ENCODE measurements at regions not wholly inside any gene's neighbourhood (a gene's known extent, or its start where the extent isn't known, plus 50 kb on each side); places are given as distances from the start of the nearest gene placed in this dataset.
"Not testable (repeated sequence)": the region's sequence is repeated elsewhere in the genome, so short reads cannot be mapped to it uniquely, and the experiment has no call there.

- no peaks in the 10 kb centered on the region for H3K9me3 ChIP-seq (ENCODE audit: control insufficient read depth, low read length)
Measured at GRCh38 chr4:138338840-138339239, 96.7 kb upstream of the SLC7A11 start.

GRCh38 chr4:138338222-138338621, 96.1 kb upstream of the SLC7A11 start:
- H3K36me3 ChIP-seq (ENCODE audit: control insufficient read depth, insufficient read depth, low read length); H3K27me3 ChIP-seq (ENCODE audit: control insufficient read depth, insufficient read depth, low read length); H3K4me3 ChIP-seq (ENCODE audit: low read length); H3K9ac ChIP-seq (ENCODE audit: low read length); H3K9me3 ChIP-seq (ENCODE audit: control insufficient read depth, low read length): not testable (repeated sequence)
- H3K4me1 ChIP-seq (ENCODE audit: control insufficient read depth, insufficient read depth, low read length) = peaks cover 15% of the 10 kb centered on the region

More at GRCh38 chr4:138338840-138339239, 96.7 kb upstream of the SLC7A11 start:
- H3K4me1 ChIP-seq (ENCODE audit: control insufficient read depth, insufficient read depth, low read length) = peaks cover 15% of the 10 kb centered on the region
- H3K36me3 ChIP-seq (ENCODE audit: control insufficient read depth, insufficient read depth, low read length) = no peaks in the 10 kb centered on the region
- H3K9ac ChIP-seq (ENCODE audit: low read length) = no peak overlapping the region
- H3K4me3 ChIP-seq (ENCODE audit: low read length) = no peak overlapping the region
- no peaks in the 10 kb centered on the region for H3K27me3 ChIP-seq (ENCODE audit: control insufficient read depth, insufficient read depth, low read length)

DNA sequence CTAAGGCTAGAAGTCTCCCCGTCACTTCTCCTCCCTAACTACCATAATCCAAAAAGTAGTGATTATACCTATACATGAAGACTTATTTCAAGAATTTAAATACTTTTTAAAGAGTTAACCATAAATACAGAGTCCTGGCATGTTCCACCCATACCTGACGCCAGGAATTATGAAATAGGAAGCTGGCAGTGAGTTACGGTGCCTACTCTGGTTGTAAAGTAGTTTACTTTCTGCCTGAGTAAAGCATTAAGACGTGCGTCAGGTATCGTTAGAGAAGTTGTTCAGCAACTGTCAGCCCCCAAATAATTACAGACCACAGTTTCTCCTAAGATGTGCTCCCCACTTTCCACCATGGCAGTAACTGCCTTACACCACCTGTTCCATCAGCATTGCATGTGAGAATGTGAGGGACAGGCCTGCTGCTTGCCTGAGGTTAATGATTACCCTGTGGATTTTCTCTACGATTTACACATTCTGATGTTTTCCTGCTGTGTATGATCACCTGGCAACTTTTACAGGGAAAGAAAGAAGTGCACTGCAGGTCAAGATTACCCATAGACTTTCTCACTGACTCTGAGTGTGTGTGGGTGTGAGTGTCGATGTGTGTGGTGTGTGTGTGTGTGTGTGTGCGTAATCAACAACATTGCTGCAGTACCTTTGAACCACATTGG, 92.3 kb upstream of the SLC7A11 start:
- no peak overlapping the region for H3K4me3 ChIP-seq (ENCODE audit: low read length)
- H3K27me3 ChIP-seq (ENCODE audit: control insufficient read depth, insufficient read depth, low read length) = no peaks in the 10 kb centered on the region
- peaks cover 15% of the 10 kb centered on the region for H3K4me1 ChIP-seq (ENCODE audit: control insufficient read depth, insufficient read depth, low read length)
- H3K9me3 ChIP-seq (ENCODE audit: control insufficient read depth, low read length) = no peaks in the 10 kb centered on the region
- no peaks in the 10 kb centered on the region for H3K36me3 ChIP-seq (ENCODE audit: control insufficient read depth, insufficient read depth, low read length)
- no peak overlapping the region for H3K9ac ChIP-seq (ENCODE audit: low read length)

DNA sequence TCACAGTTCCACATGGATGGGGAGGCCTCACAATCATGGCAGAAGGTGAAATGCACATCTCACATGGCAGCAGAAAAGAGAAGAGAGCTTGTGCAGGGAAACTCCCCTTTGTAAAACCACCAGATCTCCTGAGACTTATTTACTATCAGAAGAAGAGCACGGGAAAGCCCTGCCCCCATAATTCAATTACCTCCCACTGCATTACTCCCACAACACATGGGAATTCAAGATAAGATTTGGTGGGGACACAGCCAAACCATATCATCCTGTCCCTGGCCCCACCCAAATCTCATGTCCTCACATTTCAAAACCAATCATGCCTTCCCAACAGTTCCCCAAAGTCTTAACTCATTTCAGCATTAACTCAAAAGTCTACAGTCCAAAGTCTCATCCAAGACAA, 90.3 kb upstream of the SLC7A11 start:
- H3K27me3 ChIP-seq (ENCODE audit: control insufficient read depth, insufficient read depth, low read length); H3K4me3 ChIP-seq (ENCODE audit: low read length); H3K9me3 ChIP-seq (ENCODE audit: control insufficient read depth, low read length); H3K9ac ChIP-seq (ENCODE audit: low read length); H3K36me3 ChIP-seq (ENCODE audit: control insufficient read depth, insufficient read depth, low read length): not testable (repeated sequence)
- peaks cover 15% of the 10 kb centered on the region for H3K4me1 ChIP-seq (ENCODE audit: control insufficient read depth, insufficient read depth, low read length)

DNA sequence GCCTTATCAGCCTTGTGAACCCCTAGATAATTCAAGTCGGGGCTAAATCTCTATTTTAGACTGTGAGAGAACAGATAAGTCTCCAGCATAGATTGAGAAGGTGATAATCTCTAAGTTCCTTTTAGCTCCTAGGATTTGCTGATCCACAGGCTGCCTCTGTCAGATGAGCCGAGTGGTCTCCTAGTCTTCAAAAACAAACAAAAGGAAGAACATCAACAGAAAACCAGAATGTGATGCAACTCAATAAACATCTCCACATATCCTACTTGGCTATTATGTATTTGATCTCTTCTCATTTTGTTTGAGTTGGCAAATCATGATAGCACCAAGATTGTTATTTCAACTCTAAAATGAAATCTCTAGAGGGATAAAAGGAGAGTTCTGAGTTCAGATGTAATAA, 88.4 kb upstream of the SLC7A11 start:
- no peaks in the 10 kb centered on the region for H3K9me3 ChIP-seq (ENCODE audit: control insufficient read depth, low read length)
- no peaks in the 10 kb centered on the region for H3K36me3 ChIP-seq (ENCODE audit: control insufficient read depth, insufficient read depth, low read length)
- H3K27me3 ChIP-seq (ENCODE audit: control insufficient read depth, insufficient read depth, low read length) = no peaks in the 10 kb centered on the region
- H3K9ac ChIP-seq (ENCODE audit: low read length) = no peak overlapping the region
- no peak overlapping the region for H3K4me3 ChIP-seq (ENCODE audit: low read length)
- peaks cover 14% of the 10 kb centered on the region for H3K4me1 ChIP-seq (ENCODE audit: control insufficient read depth, insufficient read depth, low read length)

DNA sequence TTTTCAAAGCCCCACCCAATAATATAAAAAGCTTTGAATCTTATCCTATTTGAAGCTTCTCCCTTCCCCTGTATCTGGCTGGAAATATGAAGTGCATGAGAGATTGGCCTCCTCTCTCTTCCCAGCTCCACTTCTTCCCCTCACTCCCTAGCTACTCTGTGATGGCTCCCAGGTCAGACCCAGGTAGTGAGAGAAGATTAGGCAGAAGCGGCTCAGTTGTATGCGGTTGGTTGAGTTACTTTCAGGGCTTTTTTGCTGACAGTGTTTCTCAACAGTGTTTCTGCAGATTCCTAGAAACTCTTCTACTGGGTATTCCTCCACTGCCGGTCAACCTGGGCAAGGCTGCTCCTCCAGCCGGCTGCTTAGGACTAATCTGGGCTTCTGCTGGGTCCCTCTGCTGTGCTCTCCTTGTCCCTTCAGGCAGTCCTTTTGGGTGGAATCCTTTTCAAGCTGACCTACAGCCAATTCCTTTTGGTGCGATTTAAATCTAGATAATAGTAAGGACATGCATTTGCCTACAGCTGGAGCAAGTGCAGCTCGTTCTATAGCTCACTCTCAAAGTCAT, 87.4 kb upstream of the SLC7A11 start:
- Histone ChIP-seq H3K9me3 (ENCODE audit: control insufficient read depth, low read length) (no peaks in the 10 kb centered on the region), H3K27me3 (ENCODE audit: control insufficient read depth, insufficient read depth, low read length) (no peaks in the 10 kb centered on the region), H3K4me1 (ENCODE audit: control insufficient read depth, insufficient read depth, low read length) (peaks cover 5% of the 10 kb centered on the region), H3K4me3 (ENCODE audit: low read length) (no peak overlapping the region), H3K9ac (ENCODE audit: low read length) (no peak overlapping the region), H3K36me3 (ENCODE audit: control insufficient read depth, insufficient read depth, low read length) (no peaks in the 10 kb centered on the region)

- no peak overlapping the region for H3K4me3 ChIP-seq (ENCODE audit: low read length)
- H3K9me3 ChIP-seq (ENCODE audit: control insufficient read depth, low read length) = no peaks in the 10 kb centered on the region
- no peak overlapping the region for H3K9ac ChIP-seq (ENCODE audit: low read length)
- no peaks in the 10 kb centered on the region for H3K4me1 ChIP-seq (ENCODE audit: control insufficient read depth, insufficient read depth, low read length)
- no peaks in the 10 kb centered on the region for H3K36me3 ChIP-seq (ENCODE audit: control insufficient read depth, insufficient read depth, low read length)
- no peaks in the 10 kb centered on the region for H3K27me3 ChIP-seq (ENCODE audit: control insufficient read depth, insufficient read depth, low read length)
Measured at GRCh38 chr4:138327338-138327737, 85.2 kb upstream of the SLC7A11 start.

- H3K9me3 ChIP-seq (ENCODE audit: control insufficient read depth, low read length) = no peaks in the 10 kb centered on the region
- no peaks in the 10 kb centered on the region for H3K27me3 ChIP-seq (ENCODE audit: control insufficient read depth, insufficient read depth, low read length)
- H3K9ac ChIP-seq (ENCODE audit: low read length) = no peak overlapping the region
- H3K36me3 ChIP-seq (ENCODE audit: control insufficient read depth, insufficient read depth, low read length) = no peaks in the 10 kb centered on the region
- no peak overlapping the region for H3K4me3 ChIP-seq (ENCODE audit: low read length)
- no peaks in the 10 kb centered on the region for H3K4me1 ChIP-seq (ENCODE audit: control insufficient read depth, insufficient read depth, low read length)
Measured at GRCh38 chr4:138320831-138321230, 78.7 kb upstream of the SLC7A11 start.

DNA sequence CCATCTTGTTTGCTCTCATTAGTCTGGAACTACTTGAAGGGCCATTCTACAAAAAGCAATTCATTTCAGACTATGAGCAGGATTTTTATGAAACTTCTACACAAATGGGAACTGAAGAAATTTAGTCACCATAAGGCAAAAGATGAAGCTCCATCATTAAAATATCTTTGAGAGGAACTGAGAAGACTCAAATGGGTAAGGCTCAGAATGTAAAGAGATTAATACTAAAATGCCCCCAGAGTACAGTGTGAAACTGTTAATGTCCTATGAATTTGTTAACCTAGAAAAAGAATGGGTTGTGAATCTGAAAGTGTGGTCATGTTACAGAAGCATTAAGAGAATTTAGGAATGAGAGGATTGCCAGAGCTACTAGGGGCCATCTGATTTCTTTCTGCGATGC, 77.9 kb upstream of the SLC7A11 start:
- H3K9ac ChIP-seq (ENCODE audit: low read length) = no peak overlapping the region
- H3K36me3 ChIP-seq (ENCODE audit: control insufficient read depth, insufficient read depth, low read length) = no peaks in the 10 kb centered on the region
- no peak overlapping the region for H3K4me3 ChIP-seq (ENCODE audit: low read length)
- no peaks in the 10 kb centered on the region for H3K9me3 ChIP-seq (ENCODE audit: control insufficient read depth, low read length)
- H3K4me1 ChIP-seq (ENCODE audit: control insufficient read depth, insufficient read depth, low read length) = no peaks in the 10 kb centered on the region
- H3K27me3 ChIP-seq (ENCODE audit: control insufficient read depth, insufficient read depth, low read length) = no peaks in the 10 kb centered on the region

DNA sequence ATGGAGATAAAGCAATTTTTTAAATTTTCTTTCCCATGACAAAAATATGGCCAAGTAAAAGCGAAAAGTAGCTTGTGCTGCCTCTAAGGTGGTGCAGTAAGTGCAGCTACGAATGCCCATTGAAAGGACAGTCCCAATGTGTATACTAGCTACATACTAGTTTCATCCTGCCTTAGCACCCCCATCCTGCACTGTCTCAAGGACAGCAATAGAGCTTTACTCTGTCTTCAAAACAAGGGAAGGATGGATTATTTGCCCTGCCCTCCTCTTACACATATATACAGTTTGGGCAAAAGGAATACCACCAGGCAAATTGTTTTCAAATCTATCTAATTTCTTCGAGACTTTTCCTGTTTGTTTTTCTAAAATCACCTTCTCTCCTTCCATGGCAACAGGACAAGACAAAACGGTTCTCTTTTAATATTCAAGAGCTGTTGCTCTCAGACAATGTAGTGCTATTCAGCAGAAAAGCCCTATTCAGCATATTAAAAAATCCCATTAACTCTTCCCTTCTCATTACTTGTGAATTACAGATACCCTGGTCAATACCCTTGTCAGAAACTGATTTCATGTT, 75.1 kb upstream of the SLC7A11 start:
- H3K9me3 ChIP-seq (ENCODE audit: control insufficient read depth, low read length) = no peaks in the 10 kb centered on the region
- H3K27me3 ChIP-seq (ENCODE audit: control insufficient read depth, insufficient read depth, low read length) = no peaks in the 10 kb centered on the region
- no peak overlapping the region for H3K4me3 ChIP-seq (ENCODE audit: low read length)
- H3K4me1 ChIP-seq (ENCODE audit: control insufficient read depth, insufficient read depth, low read length) = no peaks in the 10 kb centered on the region
- no peak overlapping the region for H3K9ac ChIP-seq (ENCODE audit: low read length)
- no peaks in the 10 kb centered on the region for H3K36me3 ChIP-seq (ENCODE audit: control insufficient read depth, insufficient read depth, low read length)

- Histone ChIP-seq H3K36me3 (ENCODE audit: control insufficient read depth, insufficient read depth, low read length) (no peaks in the 10 kb centered on the region), H3K4me3 (ENCODE audit: low read length) (no peak overlapping the region), H3K4me1 (ENCODE audit: control insufficient read depth, insufficient read depth, low read length) (no peaks in the 10 kb centered on the region), H3K9me3 (ENCODE audit: control insufficient read depth, low read length) (no peaks in the 10 kb centered on the region), H3K27me3 (ENCODE audit: control insufficient read depth, insufficient read depth, low read length) (no peaks in the 10 kb centered on the region), H3K9ac (ENCODE audit: low read length) (no peak overlapping the region)
Measured at GRCh38 chr4:138312536-138312911, 70.4 kb upstream of the SLC7A11 start.

GRCh38 chr4:138311771-138312535, 69.8 kb upstream of the SLC7A11 start:
- Histone ChIP-seq H3K27me3 (ENCODE audit: control insufficient read depth, insufficient read depth, low read length) (no peaks in the 10 kb centered on the region), H3K4me3 (ENCODE audit: low read length) (no peak overlapping the region), H3K36me3 (ENCODE audit: control insufficient read depth, insufficient read depth, low read length) (no peaks in the 10 kb centered on the region), H3K4me1 (ENCODE audit: control insufficient read depth, insufficient read depth, low read length) (no peaks in the 10 kb centered on the region), H3K9ac (ENCODE audit: low read length) (no peak overlapping the region), H3K9me3 (ENCODE audit: control insufficient read depth, low read length) (no peaks in the 10 kb centered on the region)
